ENCODE measurements at regions not wholly inside any gene's neighbourhood (a gene's known extent, or its start where the extent isn't known, plus 50 kb on each side); places are given as distances from the start of the nearest gene placed in this dataset.

- no peak for ATAC-seq
- CTCF ChIA-PET = interaction anchor here (0.8 to 1.3 kb wide), 2 partner anchors 10 to 14 kb away, joined by 3 read pairs; no protein-coding TSS in a partner anchor
- RAD21 ChIA-PET (ENCODE audit: unreplicated experiment) = no interaction called here
Measured at GRCh38 chr4:107276052-107276451, 239.9 kb upstream of the DKK2 start.

More at GRCh38 chr4:107276052-107276451, 239.9 kb upstream of the DKK2 start:
- no peak overlapping the region for H2AFZ ChIP-seq (ENCODE audit: control insufficient read depth, low read depth, low read length)
- H3K4me1 ChIP-seq (ENCODE audit: control insufficient read depth, insufficient read depth, low read length) = no peaks in the 10 kb centered on the region
- SMC1A ChIA-PET (ENCODE audit: uncharacterized antibody, unreplicated experiment) = interaction anchor here (1.3 kb wide), 1 partner anchor 9 kb away, joined by 5 read pairs; no protein-coding TSS in a partner anchor
- no peak for DNase-seq (ENCODE audit: low read depth, low spot score)
- no peak overlapping the region for H3K4me3 ChIP-seq
- H3K36me3 ChIP-seq (ENCODE audit: control insufficient read depth in 2 of 2, insufficient read depth in 2 of 2, low read length in 1 of 2) = no peaks in the 10 kb centered on the region
- in situ Hi-C loops (cut with MboI) (no loop called here), intact Hi-C loops (cut with micrococcal nuclease; ENCODE audit: unreplicated experiment) (loop anchor here (10.0 kb wide), 1 partner anchor 459 kb away; no protein-coding TSS in a partner anchor)
- no peak overlapping the region for H3K4me2 ChIP-seq (ENCODE audit: control insufficient read depth, insufficient read depth)
- no peak for TF ChIP-seq ESRRA (IDR thresholded peaks at IDR 0.05; ENCODE audit: low read length)
- TF ChIP-seq HDAC6 (IDR thresholded peaks at IDR 0.05; ENCODE audit: unreplicated experiment) = no peak
- TF ChIP-seq JUND (IDR thresholded peaks at IDR 0.05; ENCODE audit: low read depth, low read length) = no peak
- no peak for TF ChIP-seq SMC3 (IDR thresholded peaks at IDR 0.05; ENCODE audit: borderline replicate concordance, low read length)
- no peak for TF ChIP-seq YY1 (IDR thresholded peaks at IDR 0.05; ENCODE audit: low read depth, low read length)
- no peak for TF ChIP-seq IRF5 (IDR thresholded peaks at IDR 0.05; ENCODE audit: borderline replicate concordance)
- TF ChIP-seq CBX3 (IDR thresholded peaks at IDR 0.05; ENCODE audit: borderline replicate concordance, low read depth) = no peak
- TF ChIP-seq ATF2 (IDR thresholded peaks at IDR 0.05; ENCODE audit: low read length) = no peak
- no peak for TF ChIP-seq KDM1A (IDR thresholded peaks at IDR 0.05; ENCODE audit: borderline replicate concordance)
- TF ChIP-seq PKNOX1 (IDR thresholded peaks at IDR 0.05) = no peak
- TF ChIP-seq RBBP5 (conservative IDR thresholded peaks at IDR 0.05) = no peak
- no peak for TF ChIP-seq ZSCAN29 (IDR thresholded peaks at IDR 0.05)
- no peak for TF ChIP-seq TAF1 (IDR thresholded peaks at IDR 0.05; ENCODE audit: borderline replicate concordance, low read depth, low read length)
- TF ChIP-seq TBL1XR1 (IDR thresholded peaks at IDR 0.05; ENCODE audit: low read depth, low read length) = no peak
- no peak for TF ChIP-seq EGR1 (IDR thresholded peaks at IDR 0.05; ENCODE audit: borderline replicate concordance in 1 of 2, low read depth in 2 of 2, low read length in 2 of 2)
- no peak for TF ChIP-seq PAX5 (IDR thresholded peaks at IDR 0.05; ENCODE audit: borderline replicate concordance, low read depth, low read length)
- TF ChIP-seq ATF7 (IDR thresholded peaks at IDR 0.05; ENCODE audit: low read depth) = no peak
- TF ChIP-seq MTA2 (IDR thresholded peaks at IDR 0.05; ENCODE audit: low read depth) = no peak
- no peaks in the 10 kb centered on the region for H3K79me2 ChIP-seq (ENCODE audit: control insufficient read depth, insufficient read depth, low read length)
- no peaks in the 10 kb centered on the region for H3K9me3 ChIP-seq (replicated peaks; ENCODE audit: control insufficient read depth, insufficient read depth, low read length)
- H4K20me1 ChIP-seq (ENCODE audit: control insufficient read depth, insufficient read depth) = no peaks in the 10 kb centered on the region
- H3K27me3 ChIP-seq (replicated peaks in 1 of 2; ENCODE audit: control insufficient read depth in 2 of 2, insufficient read depth in 2 of 2, low read length in 1 of 2) = no peaks in the 10 kb centered on the region
- BruUV-seq (replicated peaks) = no TSS peak
- POLR2A ChIA-PET = no interaction called here
- H3K9ac ChIP-seq (ENCODE audit: control insufficient read depth, insufficient read depth, low read length) = no peak overlapping the region
- FAIRE-seq = no peak
- H3K27ac ChIP-seq (ENCODE audit: control insufficient read depth, insufficient read depth) = no peak overlapping the region
